MG63 (cell line): ENCODE measurements at regions not wholly inside any gene's neighbourhood (a gene's known extent, or its start where the extent isn't known, plus 50 kb on each side); places are given as distances from the start of the nearest gene placed in this dataset.

Experiments
- DNase-seq: peaks from one replicate; pipeline ENCODE4 v3.0.0-alpha.2; 2020
- H3K27me3 ChIP-seq: fragments of 250-450 bp; sonication (Bioruptor Pico); 2 replicates; pipeline ENCODE4 v1.5.1; 2020; ENCODE audit warnings: mild to moderate bottlenecking, moderate library complexity
- H3K36me3 ChIP-seq: fragments of 250-450 bp; sonication (Bioruptor Pico); 2 replicates; pipeline ENCODE4 v1.5.1; 2020; ENCODE audit warnings: mild to moderate bottlenecking, moderate library complexity
- H3K4me3 ChIP-seq: fragments of 250-450 bp; sonication (Bioruptor Pico); 2 replicates; pipeline ENCODE4 v1.5.1; 2020; ENCODE audit warnings: mild to moderate bottlenecking, moderate library complexity
- H3K9me3 ChIP-seq: fragments of 250-450 bp; sonication (Bioruptor Pico); 2 replicates; pipeline ENCODE4 v1.5.1; 2020; ENCODE audit warnings: mild to moderate bottlenecking, moderate library complexity

DNA sequence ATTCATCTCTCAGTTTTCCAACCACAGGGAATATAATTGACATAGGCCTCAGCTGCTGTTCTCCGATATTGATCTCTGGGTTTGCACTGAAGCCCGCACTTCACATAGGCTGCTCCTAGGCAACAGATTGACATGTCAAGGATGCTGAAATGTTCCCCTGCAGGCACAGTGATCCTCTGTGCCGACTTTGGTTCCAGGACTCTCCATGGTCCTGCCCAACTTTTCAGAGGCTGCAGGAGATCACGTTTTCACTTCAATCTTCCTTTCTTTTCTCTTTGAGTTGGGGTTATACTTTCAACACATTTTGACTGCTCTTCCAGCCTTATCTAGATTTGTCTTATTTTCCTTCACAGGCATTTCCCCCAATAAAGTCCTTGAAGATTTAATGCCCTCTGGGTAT lies 1361.0 kb downstream of the DSC3 start:
- Histone ChIP-seq H3K4me3 (no peak overlapping the region), H3K27me3 (no peaks in the 10 kb centered on the region), H3K36me3 (no peaks in the 10 kb centered on the region), H3K9me3 (peaks cover 5% of the 10 kb centered on the region; the same call in 1 of the 2 replicates)
- DNase-seq = no peak

GRCh38 chr18:29664278-29665036 lies 1378.1 kb downstream of the DSC3 start:
- no peaks in the 10 kb centered on the region for H3K27me3 ChIP-seq
- DNase-seq = no peak
- H3K9me3 ChIP-seq = no peaks in the 10 kb centered on the region
- no peak overlapping the region for H3K4me3 ChIP-seq
- H3K36me3 ChIP-seq = no peaks in the 10 kb centered on the region

DNA sequence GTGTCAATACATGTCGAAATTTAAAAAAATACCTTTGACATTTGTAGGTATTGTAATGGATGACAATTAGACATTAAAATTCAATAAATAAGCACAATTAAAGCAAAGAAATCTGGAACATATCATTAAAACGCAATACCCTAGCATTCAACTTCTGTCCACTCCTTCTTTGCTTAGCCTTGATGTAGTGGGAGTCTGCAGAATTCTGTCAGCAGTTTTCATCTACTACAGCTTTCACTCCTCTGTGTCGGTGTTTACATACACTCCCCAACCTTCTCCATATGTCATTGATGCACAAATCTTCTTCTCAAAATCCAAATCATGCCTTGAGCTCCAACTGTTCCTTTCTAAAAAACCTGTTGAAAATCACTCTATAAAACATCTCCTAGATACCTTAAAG lies 1380.6 kb downstream of the DSC3 start:
- DNase-seq = no peak
- H3K4me3 ChIP-seq = no peak overlapping the region
- H3K9me3 ChIP-seq = no peaks in the 10 kb centered on the region
- no peaks in the 10 kb centered on the region for H3K36me3 ChIP-seq
- no peaks in the 10 kb centered on the region for H3K27me3 ChIP-seq

DNA sequence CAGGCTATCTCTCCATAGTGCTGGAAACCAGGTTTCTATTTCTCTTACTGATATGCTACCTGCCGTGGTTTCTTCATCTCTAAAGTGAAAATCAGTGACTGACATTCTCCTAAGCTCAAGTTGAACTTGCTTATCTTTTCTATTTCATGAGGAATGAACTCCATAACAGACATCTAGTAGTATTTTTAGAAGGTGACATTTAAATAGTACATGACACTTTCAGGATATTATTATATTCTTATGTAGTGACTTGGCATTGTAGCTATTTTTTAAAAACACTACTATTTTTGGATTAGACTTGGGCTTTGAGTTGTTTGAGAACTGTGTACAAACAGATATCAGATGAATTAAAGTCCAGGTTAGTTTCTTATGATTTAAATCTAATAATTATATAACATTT lies 1381.8 kb downstream of the DSC3 start:
- no peak overlapping the region for H3K4me3 ChIP-seq
- H3K36me3 ChIP-seq = no peaks in the 10 kb centered on the region
- no peak for DNase-seq
- no peaks in the 10 kb centered on the region for H3K27me3 ChIP-seq
- no peaks in the 10 kb centered on the region for H3K9me3 ChIP-seq

DNA sequence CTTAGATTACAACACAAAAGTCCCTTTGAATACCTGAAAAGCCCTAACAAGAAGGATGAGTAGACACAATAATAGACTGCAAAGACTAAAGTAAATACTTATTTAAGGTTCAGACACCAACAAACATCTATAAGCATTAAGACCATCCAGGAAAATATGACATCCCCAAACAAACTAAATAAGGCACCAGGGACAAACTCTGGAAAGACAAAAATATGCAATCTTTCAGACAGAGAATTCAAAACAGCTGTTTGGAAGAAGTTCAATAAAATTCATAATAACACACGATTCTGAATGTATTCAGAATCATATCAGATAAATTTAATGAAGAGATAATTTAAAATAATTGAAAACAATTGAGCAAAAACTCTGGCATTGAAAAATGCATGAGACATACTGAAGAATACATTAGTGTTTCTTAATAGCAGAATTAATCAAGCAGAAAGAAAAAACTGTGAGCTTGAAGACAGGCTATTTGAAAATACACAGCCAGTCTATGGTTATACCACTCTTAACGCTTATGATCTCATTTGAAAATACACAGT lies 1388.8 kb downstream of the DSC3 start:
- no peaks in the 10 kb centered on the region for H3K36me3 ChIP-seq
- no peak overlapping the region for H3K4me3 ChIP-seq
- no peak for DNase-seq
- no peaks in the 10 kb centered on the region for H3K9me3 ChIP-seq
- no peaks in the 10 kb centered on the region for H3K27me3 ChIP-seq

DNA sequence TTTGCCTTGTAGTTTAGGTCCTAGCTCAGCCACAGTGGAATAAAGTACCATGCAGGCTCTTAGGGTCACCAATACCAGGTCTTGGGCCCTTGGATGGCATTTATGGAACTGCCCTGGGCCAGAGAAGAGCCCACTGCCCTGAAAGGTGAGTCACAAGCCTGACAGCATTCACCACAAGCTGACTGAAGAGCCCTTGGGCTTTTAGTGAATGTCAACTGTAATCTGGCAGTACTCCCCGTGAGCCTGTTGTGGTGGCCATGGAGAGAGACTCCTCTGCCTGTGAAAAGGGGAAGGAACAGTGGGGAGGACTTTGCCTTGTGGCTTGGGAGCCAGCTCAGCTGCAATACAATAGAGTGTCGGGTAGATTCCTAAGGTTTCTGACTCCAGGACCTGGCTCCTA lies 1389.7 kb downstream of the DSC3 start:
- DNase-seq = no peak
- no peaks in the 10 kb centered on the region for H3K9me3 ChIP-seq
- no peaks in the 10 kb centered on the region for H3K36me3 ChIP-seq
- no peak overlapping the region for H3K4me3 ChIP-seq
- no peaks in the 10 kb centered on the region for H3K27me3 ChIP-seq

DNA sequence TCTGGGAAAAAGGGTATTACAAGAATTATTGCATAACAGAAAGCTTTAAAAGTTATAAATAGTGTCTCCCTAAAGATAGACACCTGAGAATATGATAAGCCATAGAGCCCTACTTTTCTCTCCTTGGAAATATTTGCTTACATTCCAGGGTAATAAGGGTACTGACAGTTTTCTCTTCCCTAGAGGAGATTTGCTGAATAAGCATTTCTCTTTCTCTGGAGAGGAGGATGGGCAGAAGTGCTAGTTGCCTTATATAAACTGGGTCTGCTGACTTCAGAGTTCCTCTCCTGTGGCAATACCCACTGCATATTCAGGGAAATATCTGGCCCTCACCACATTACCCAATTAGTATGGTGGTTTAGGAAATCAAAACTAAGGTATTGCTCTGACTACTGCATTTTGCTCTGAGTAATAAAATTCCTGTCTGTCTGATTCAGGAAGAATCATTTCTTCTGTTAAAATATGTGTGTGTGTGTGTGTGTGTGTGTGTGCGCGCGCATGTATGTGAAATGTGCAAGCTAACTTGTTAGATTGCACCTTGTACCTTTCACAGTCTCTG lies 1391.3 kb downstream of the DSC3 start:
- Histone ChIP-seq H3K27me3 (no peaks in the 10 kb centered on the region), H3K9me3 (no peaks in the 10 kb centered on the region), H3K36me3 (no peaks in the 10 kb centered on the region), H3K4me3 (no peak overlapping the region)
- DNase-seq = no peak

DNA sequence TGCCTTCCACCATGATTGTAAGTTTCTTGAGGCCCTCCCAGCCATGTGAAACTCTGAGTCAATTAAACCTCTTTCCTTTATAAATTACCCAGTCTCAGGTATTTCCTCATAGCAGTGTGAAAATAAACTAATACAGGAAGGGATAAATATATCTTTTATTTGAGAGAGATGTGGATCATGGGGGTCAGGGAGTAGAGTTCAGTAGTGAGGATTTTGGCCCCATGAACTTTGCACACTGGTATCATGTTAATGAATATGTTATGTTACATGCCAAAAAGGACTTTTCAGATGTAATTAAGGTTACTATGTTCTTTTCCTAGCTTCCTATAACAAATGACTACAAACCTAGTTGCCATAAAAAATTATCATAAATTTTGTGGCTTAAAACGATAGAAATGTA lies 1393.7 kb downstream of the DSC3 start:
- H3K36me3 ChIP-seq = no peaks in the 10 kb centered on the region
- no peaks in the 10 kb centered on the region for H3K9me3 ChIP-seq
- no peak for DNase-seq
- no peak overlapping the region for H3K4me3 ChIP-seq
- no peaks in the 10 kb centered on the region for H3K27me3 ChIP-seq

DNA sequence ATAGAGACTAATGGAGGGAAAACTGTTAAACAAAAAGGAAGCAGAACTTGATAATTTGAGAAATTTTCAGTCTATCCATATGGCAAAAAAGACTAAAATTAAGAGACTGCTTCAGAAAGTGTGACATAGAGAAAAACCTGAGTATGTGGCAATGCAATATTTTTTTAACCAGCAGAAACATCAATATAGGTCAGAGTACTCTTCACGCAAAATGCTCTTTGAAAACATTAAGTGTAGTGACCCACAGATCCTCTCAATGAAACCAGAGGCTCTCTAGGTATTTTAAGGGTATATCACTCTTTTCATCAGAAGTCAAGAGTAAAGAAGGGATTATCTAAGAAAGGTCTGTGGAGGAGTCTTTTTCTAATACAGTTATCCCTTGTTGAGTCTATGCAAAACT lies 1394.8 kb downstream of the DSC3 start:
- no peaks in the 10 kb centered on the region for H3K36me3 ChIP-seq
- DNase-seq = no peak
- H3K27me3 ChIP-seq = no peaks in the 10 kb centered on the region
- no peak overlapping the region for H3K4me3 ChIP-seq
- no peaks in the 10 kb centered on the region for H3K9me3 ChIP-seq

DNA sequence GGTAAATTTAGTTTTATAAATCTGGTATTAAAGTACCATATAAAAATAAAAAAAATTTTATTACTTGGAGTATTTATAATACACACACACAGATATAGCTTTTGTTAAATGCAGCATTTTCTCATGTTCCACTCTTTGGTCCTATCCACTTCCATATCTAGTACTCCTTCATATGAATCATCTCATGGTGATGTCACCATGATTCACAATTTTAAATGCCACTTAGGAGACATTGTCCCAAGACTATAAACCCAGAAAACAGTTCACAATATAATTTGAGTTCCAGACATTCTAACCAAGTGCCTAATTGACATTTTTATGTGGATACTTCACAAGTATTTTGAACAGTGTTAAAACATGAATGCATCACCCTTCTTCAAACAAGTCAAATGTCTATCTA lies 1398.3 kb downstream of the DSC3 start:
- H3K36me3 ChIP-seq = no peaks in the 10 kb centered on the region
- H3K9me3 ChIP-seq = no peaks in the 10 kb centered on the region

GRCh38 chr18:29629493-29630036 lies 1413.0 kb downstream of the DSC3 start:
- DNase-seq = no peak
- no peaks in the 10 kb centered on the region for H3K27me3 ChIP-seq
- H3K36me3 ChIP-seq = no peaks in the 10 kb centered on the region
- no peaks in the 10 kb centered on the region for H3K9me3 ChIP-seq
- H3K4me3 ChIP-seq = no peak overlapping the region

More for the DNA sequence above, 1398.3 kb downstream of the DSC3 start:
- no peak overlapping the region for H3K4me3 ChIP-seq
- no peaks in the 10 kb centered on the region for H3K27me3 ChIP-seq
- DNase-seq = no peak

- no peaks in the 10 kb centered on the region for H3K27me3 ChIP-seq
- no peaks in the 10 kb centered on the region for H3K36me3 ChIP-seq
- H3K9me3 ChIP-seq = no peaks in the 10 kb centered on the region
- DNase-seq = no peak
- no peak overlapping the region for H3K4me3 ChIP-seq
Measured at GRCh38 chr18:29626094-29626493, 1416.4 kb downstream of the DSC3 start.

- Histone ChIP-seq H3K9me3 (no peaks in the 10 kb centered on the region), H3K27me3 (no peaks in the 10 kb centered on the region), H3K36me3 (no peaks in the 10 kb centered on the region), H3K4me3 (no peak overlapping the region)
- no peak for DNase-seq
Measured at GRCh38 chr18:29616867-29617266, 1425.7 kb downstream of the DSC3 start.

- Histone ChIP-seq H3K9me3 (peaks cover 2% of the 10 kb centered on the region; the same call in 1 of the 2 replicates), H3K27me3 (no peaks in the 10 kb centered on the region), H3K4me3 (no peak overlapping the region), H3K36me3 (no peaks in the 10 kb centered on the region)
- no peak for DNase-seq
Measured at GRCh38 chr18:29608982-29609381, 1432.1 kb upstream of the CDH2 start.

DNA sequence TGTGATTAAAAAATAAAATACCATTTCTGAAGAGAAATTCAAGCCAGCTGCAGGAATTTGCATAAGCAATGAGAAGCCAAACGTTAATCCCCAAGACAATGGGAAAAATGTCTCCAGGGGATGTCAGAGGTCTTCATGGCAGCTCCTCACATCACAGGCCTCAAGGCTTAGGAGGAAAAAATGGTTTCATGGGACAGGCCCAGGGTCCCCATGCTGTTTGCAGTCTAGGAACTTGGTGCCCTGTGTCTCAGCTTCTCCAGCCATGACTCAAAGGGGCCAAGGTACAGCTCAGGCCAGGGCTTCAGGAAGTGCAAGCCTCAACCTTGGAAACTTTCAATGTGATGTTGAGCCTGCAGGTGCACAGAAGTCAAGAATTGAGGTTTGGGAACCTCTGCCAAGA lies 1428.4 kb upstream of the CDH2 start:
- H3K4me3 ChIP-seq = no peak overlapping the region
- peaks cover 2% of the 10 kb centered on the region; the same call in 1 of the 2 replicates for H3K9me3 ChIP-seq
- H3K36me3 ChIP-seq = no peaks in the 10 kb centered on the region
- H3K27me3 ChIP-seq = no peaks in the 10 kb centered on the region
- no peak for DNase-seq

DNA sequence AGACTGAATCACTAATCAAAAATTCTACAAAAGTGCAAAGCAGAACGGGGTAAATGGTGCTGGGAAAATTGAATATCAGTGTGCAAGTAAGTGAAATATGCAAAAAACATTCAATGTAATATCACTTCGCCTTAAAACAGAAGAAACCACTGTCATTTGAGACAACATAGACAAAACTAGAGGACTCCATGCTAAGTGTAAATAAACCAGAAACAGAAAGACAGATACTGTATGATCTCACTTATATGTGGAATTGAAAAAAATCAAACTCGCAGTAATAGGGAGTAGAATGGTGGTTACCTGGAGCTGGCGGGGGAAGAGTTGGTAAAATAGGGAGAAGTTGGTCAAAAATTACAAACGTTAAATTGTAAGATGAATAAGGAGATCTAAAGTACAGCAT lies 1420.0 kb upstream of the CDH2 start:
- Histone ChIP-seq H3K27me3 (no peaks in the 10 kb centered on the region), H3K9me3 (no peaks in the 10 kb centered on the region), H3K4me3 (no peak overlapping the region), H3K36me3 (no peaks in the 10 kb centered on the region)
- DNase-seq = no peak

GRCh38 chr18:29594493-29594892 lies 1417.6 kb upstream of the CDH2 start:
- no peak overlapping the region for H3K4me3 ChIP-seq
- H3K27me3 ChIP-seq = no peaks in the 10 kb centered on the region
- H3K9me3 ChIP-seq = no peaks in the 10 kb centered on the region
- H3K36me3 ChIP-seq = no peaks in the 10 kb centered on the region
- DNase-seq = no peak
